ENCODE measurements at regions not wholly inside any gene's neighbourhood (a gene's known extent, or its start where the extent isn't known, plus 50 kb on each side); places are given as distances from the start of the nearest gene placed in this dataset.

DNA sequence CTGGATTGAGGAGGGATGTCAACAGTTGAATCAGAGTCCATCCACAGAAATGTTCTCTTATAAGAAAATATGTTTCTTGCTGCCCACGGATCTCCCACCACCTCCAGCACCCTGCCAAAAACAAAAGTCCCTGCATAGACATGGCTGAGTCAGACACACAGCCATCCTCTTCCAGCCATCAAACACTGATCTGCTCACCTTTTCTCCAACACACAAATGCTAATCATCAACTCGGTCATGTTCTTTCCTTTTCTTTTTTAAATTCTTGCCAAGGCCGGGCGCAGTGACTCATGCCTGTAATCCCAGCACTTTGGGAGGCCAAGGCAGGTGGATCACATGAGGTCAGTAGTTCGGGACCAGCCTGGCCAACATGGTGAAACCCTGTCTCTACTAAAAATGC lies 110.7 kb upstream of the IL12A start:
- TF ChIP-seq POLR2A (IDR thresholded peaks at IDR 0.05; ENCODE audit: low read length) (no peak), GATA1 (IDR thresholded peaks at IDR 0.05; ENCODE audit: low read depth, low read length) (no peak)

Data from erythroblast (primary cell).